ENCODE measurements at regions not wholly inside any gene's neighbourhood (a gene's known extent, or its start where the extent isn't known, plus 50 kb on each side); places are given as distances from the start of the nearest gene placed in this dataset.

- no peak for TF ChIP-seq REST (IDR thresholded peaks at IDR 0.05; ENCODE audit: insufficient read depth in 1 of 2, low read depth in 2 of 2, low read length in 2 of 2)
- TF ChIP-seq TAF1 (IDR thresholded peaks at IDR 0.05; ENCODE audit: borderline replicate concordance, insufficient read depth, low read length): no peak
- TF ChIP-seq POLR2AphosphoS5 (IDR thresholded peaks at IDR 0.05; ENCODE audit: low read depth, low read length): no peak
Measured at GRCh38 chr5:61674378-61674777, 342.3 kb downstream of the ZSWIM6 start.

Measured in PFSK-1 (cell line).